CD14-positive monocyte (primary cell): ENCODE measurements at regions not wholly inside any gene's neighbourhood (a gene's known extent, or its start where the extent isn't known, plus 50 kb on each side); places are given as distances from the start of the nearest gene placed in this dataset.

Experiments used
- DNase-seq, 3 donors: peaks; one replicate each; pipeline ENCODE4 v3.0.0-alpha.2; 2011 to 2022
- H2AFZ ChIP-seq: 2 replicates; pipeline ENCODE4 v1.6.0; 2012; ENCODE audit warnings: mild to moderate bottlenecking, low read depth, low read length, inconsistent platforms; ENCODE audit not compliant: insufficient read depth, poor library complexity, severe bottlenecking
- H3K27ac ChIP-seq, 2 donors: 1 replicate in 1 of 2; 2 replicates in 1 of 2; pipeline ENCODE4 v1.5.1; 2012 to 2013; ENCODE audit warnings: low read length in 2 of 2, control low read depth in 1 of 2, inconsistent platforms in 1 of 2, low read depth in 1 of 2, mild to moderate bottlenecking in 1 of 2
- H3K27me3 ChIP-seq, 2 donors: one replicate each; pipeline versions ENCODE4 v1.6.0 to v1.6.1; 2011 to 2013; ENCODE audit warnings: low read length in 2 of 2; ENCODE audit not compliant: control insufficient read depth in 2 of 2, insufficient read depth in 2 of 2
- H3K36me3 ChIP-seq, 2 donors: replicated peaks in 1 of 2; 1 replicate in 1 of 2; 2 replicates in 1 of 2; pipeline versions ENCODE4 v1.5.1 to v1.6.1; 2012 to 2013; ENCODE audit warnings: low read length in 2 of 2, control low read depth in 1 of 2, inconsistent platforms in 1 of 2, mild to moderate bottlenecking in 1 of 2; ENCODE audit not compliant: insufficient read depth in 2 of 2, control insufficient read depth in 1 of 2
- H3K4me1 ChIP-seq, 2 donors: 1 replicate in 1 of 2; 2 replicates in 1 of 2; pipeline versions ENCODE4 v1.5.1 to v1.6.1; 2012 to 2013; ENCODE audit warnings: low read length in 2 of 2, control low read depth in 1 of 2, inconsistent platforms in 1 of 2, mild to moderate bottlenecking in 1 of 2, moderate library complexity in 1 of 2; ENCODE audit not compliant: insufficient read depth in 2 of 2, control insufficient read depth in 1 of 2
- H3K4me2 ChIP-seq: replicated peaks from 2 replicates; pipeline ENCODE3; 2012; ENCODE audit warnings: low read length, moderate library complexity, mild to moderate bottlenecking; ENCODE audit not compliant: poor library complexity, severe bottlenecking; ENCODE audit errors: extremely low read depth
- H3K4me3 ChIP-seq, 3 experiments: fragments of 200-600 bp in 1 of 3; sonication (generic) in 1 of 3; replicated peaks in 1 of 3; 1 replicate in 2 of 3; 2 replicates in 1 of 3; pipeline ENCODE4 v1.5.1; 2011 to 2013; ENCODE audit warnings: low read length in 3 of 3, mild to moderate bottlenecking in 3 of 3, control low read depth in 2 of 3, low read depth in 2 of 3, inconsistent platforms in 1 of 3, moderate library complexity in 1 of 3
- H3K79me2 ChIP-seq: 2 replicates; pipeline ENCODE4 v1.6.0; 2012; ENCODE audit warnings: mild to moderate bottlenecking, control low read depth, inconsistent platforms, low read length, moderate library complexity; ENCODE audit not compliant: insufficient read depth
- H3K9ac ChIP-seq: 2 replicates; pipeline ENCODE4 v1.6.0; 2017; ENCODE audit warnings: low read length, mild to moderate bottlenecking; ENCODE audit not compliant: insufficient read depth, poor library complexity, severe bottlenecking
- H3K9me3 ChIP-seq, 2 donors: replicated peaks in 1 of 2; 1 replicate in 1 of 2; 2 replicates in 1 of 2; pipeline versions ENCODE4 v1.5.1 to v1.6.1; 2012 to 2013; ENCODE audit warnings: low read length in 2 of 2, control low read depth in 1 of 2; ENCODE audit not compliant: control insufficient read depth in 1 of 2, insufficient read depth in 1 of 2
- H4K20me1 ChIP-seq: 2 replicates; pipeline ENCODE4 v1.6.0; 2012; ENCODE audit warnings: mild to moderate bottlenecking, low read length, control low read depth, moderate library complexity; ENCODE audit not compliant: insufficient read depth
- H3K27ac Mint-ChIP-seq, 7 donors: one replicate each; pipeline ENCODE4 v1.8.0; 2020; ENCODE audit warnings: mild to moderate bottlenecking in 7 of 7, mixed read lengths in 7 of 7, moderate library complexity in 6 of 7, inconsistent platforms in 2 of 7
- H3K27me3 Mint-ChIP-seq, 3 donors: one replicate each; pipeline ENCODE4 v1.8.0; 2021 to 2022; ENCODE audit warnings: low read depth in 3 of 3, mild to moderate bottlenecking in 3 of 3, mixed read lengths in 3 of 3, moderate library complexity in 3 of 3, inconsistent platforms in 1 of 3
- H3K36me3 Mint-ChIP-seq, 2 donors: one replicate each; pipeline ENCODE4 v1.8.0; 2020; ENCODE audit warnings: mixed read lengths in 2 of 2, inconsistent platforms in 1 of 2, mild to moderate bottlenecking in 1 of 2
- H3K4me1 Mint-ChIP-seq: one replicate; pipeline ENCODE4 v1.8.0; 2020; ENCODE audit warnings: mild to moderate bottlenecking, mixed read lengths
- H3K4me3 Mint-ChIP-seq, 2 donors: one replicate each; pipeline ENCODE4 v1.8.0; 2020; ENCODE audit warnings: mild to moderate bottlenecking in 2 of 2, mixed read lengths in 2 of 2, moderate library complexity in 1 of 2
- H3K9me3 Mint-ChIP-seq, 7 donors: one replicate each; pipeline ENCODE4 v1.8.0; 2020 to 2022; ENCODE audit warnings: mixed read lengths in 7 of 7, mild to moderate bottlenecking in 6 of 7, moderate library complexity in 6 of 7, inconsistent platforms in 2 of 7
- WGBS: methylation state at CpG from one replicate; pipeline ENCODE4 v1.1.5; 2013; ENCODE audit warnings: missing lambda C conversion rate; ENCODE audit not compliant: insufficient coverage; 5-methylcytosine and 5-hydroxymethylcytosine counted together
- intact Hi-C, 2 donors: fragments of 100-400 bp; cut with micrococcal nuclease; formaldehyde crosslinking; loops; one replicate each; pipeline versions ENCODE4 v1.15.0 to v1.15.1; 2023
- TF ChIP-seq, protein P1 (sequence below): fragments of 200-600 bp; IDR thresholded peaks from one replicate; pipeline ENCODE4 v1.8.0; 2022; ENCODE audit warnings: antibody characterized with exemption, mild to moderate bottlenecking

DNA sequence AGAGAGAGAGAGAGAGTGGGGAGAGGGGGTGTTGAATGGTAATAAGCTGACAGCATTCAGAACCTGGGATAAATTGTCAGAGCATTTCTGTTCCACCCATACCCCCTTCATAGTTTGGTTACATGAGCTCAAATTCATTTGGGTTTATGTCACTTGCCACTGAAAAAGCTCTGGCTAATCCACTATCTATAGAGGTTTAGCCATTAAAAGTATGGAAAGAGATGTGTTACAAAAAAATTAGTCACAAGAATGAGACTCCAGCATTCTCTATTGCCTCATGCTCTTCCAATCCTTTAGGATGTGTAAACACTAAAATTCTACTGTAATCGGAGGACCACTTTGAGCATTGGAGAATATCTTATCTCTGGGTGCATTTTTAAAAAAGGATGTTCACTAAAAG is 297.6 kb upstream of the TCF21 start:
- intact Hi-C loops = no loop called here
- H3K4me2 ChIP-seq = no peak overlapping the region
- no peak overlapping the region for H3K27ac ChIP-seq
- TF ChIP-seq, protein P1, sequence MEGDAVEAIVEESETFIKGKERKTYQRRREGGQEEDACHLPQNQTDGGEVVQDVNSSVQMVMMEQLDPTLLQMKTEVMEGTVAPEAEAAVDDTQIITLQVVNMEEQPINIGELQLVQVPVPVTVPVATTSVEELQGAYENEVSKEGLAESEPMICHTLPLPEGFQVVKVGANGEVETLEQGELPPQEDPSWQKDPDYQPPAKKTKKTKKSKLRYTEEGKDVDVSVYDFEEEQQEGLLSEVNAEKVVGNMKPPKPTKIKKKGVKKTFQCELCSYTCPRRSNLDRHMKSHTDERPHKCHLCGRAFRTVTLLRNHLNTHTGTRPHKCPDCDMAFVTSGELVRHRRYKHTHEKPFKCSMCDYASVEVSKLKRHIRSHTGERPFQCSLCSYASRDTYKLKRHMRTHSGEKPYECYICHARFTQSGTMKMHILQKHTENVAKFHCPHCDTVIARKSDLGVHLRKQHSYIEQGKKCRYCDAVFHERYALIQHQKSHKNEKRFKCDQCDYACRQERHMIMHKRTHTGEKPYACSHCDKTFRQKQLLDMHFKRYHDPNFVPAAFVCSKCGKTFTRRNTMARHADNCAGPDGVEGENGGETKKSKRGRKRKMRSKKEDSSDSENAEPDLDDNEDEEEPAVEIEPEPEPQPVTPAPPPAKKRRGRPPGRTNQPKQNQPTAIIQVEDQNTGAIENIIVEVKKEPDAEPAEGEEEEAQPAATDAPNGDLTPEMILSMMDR = no peak
- Mint-ChIP-seq H3K27ac (no peak overlapping the region), H3K4me3 (no peak overlapping the region), H3K9me3 (peaks cover 0 to 4% (median 0%) of the 10 kb centered on the region in 7 donors), H3K4me1 (no peaks in the 10 kb centered on the region), H3K36me3 (no peaks in the 10 kb centered on the region), H3K27me3 (peaks cover 0 to 2% (median 0%) of the 10 kb centered on the region in 3 donors)
- no peaks in the 10 kb centered on the region for H3K27me3 ChIP-seq
- WGBS = no CpG with 5 or more reads among the region's 1 CpG
- H3K9me3 ChIP-seq = no peaks in the 10 kb centered on the region
- no peaks in the 10 kb centered on the region for H3K79me2 ChIP-seq
- no peaks in the 10 kb centered on the region for H4K20me1 ChIP-seq
- H3K4me3 ChIP-seq = no peak overlapping the region
- no peaks in the 10 kb centered on the region for H3K4me1 ChIP-seq
- no peaks in the 10 kb centered on the region for H3K36me3 ChIP-seq
- H2AFZ ChIP-seq = no peak overlapping the region
- DNase-seq = no peak
- H3K9ac ChIP-seq = no peak overlapping the region

GRCh38 chr6:133594652-133595110 is 294.2 kb upstream of the TCF21 start:
- Histone ChIP-seq H3K9me3 (no peaks in the 10 kb centered on the region), H2AFZ (no peak overlapping the region), H3K4me2 (no peak overlapping the region), H3K36me3 (no peaks in the 10 kb centered on the region), H4K20me1 (no peaks in the 10 kb centered on the region), H3K4me1 (no peaks in the 10 kb centered on the region), H3K27me3 (no peaks in the 10 kb centered on the region), H3K9ac (no peak overlapping the region), H3K4me3 (no peak overlapping the region), H3K79me2 (no peaks in the 10 kb centered on the region), H3K27ac (no peak overlapping the region)
- intact Hi-C loops = no loop called here
- Mint-ChIP-seq H3K27me3 (peaks cover 0 to 2% (median 0%) of the 10 kb centered on the region in 3 donors), H3K27ac (no peak overlapping the region), H3K36me3 (no peaks in the 10 kb centered on the region), H3K9me3 (peaks cover 0 to 2% (median 0%) of the 10 kb centered on the region in 7 donors), H3K4me3 (no peak overlapping the region), H3K4me1 (no peaks in the 10 kb centered on the region)
- TF ChIP-seq, protein P1 = no peak
- DNase-seq = no peak
- WGBS = 82% methylated on average over 2 of the region's 8 CpGs
